K562 (cell line): ENCODE measurements at regions not wholly inside any gene's neighbourhood (a gene's known extent, or its start where the extent isn't known, plus 50 kb on each side); places are given as distances from the start of the nearest gene placed in this dataset.

Source experiments
- ATAC-seq: fragments of 200-7000 bp; cut with Tn5 transposase; 3 replicates; pipeline ENCODE4 v1.9.1; 2020; ENCODE audit warnings: moderate library complexity
- BruUV-seq: library from RNA; stranded (reverse); fragments of 400-500 nt; replicated peaks from 2 replicates; lab custom pipeline; 2021; lab: Mats Ljungman, UMichigan
- CTCF ChIA-PET: fragments of 300-600 bp; formaldehyde crosslinking; extraction: SDS; loops from one replicate; lab custom pipeline; 2021; ENCODE audit warnings: low intra/inter-chr PET ratio; lab: Yijun Ruan, JAX
- POLR2A ChIA-PET: fragments of 300-600, 350-650 bp; sonication (Branson Sonifier 250); formaldehyde crosslinking; extraction: SDS; loops from one replicate; lab custom pipeline; 2021; ENCODE audit warnings: antibody characterized with exemption, inconsistent platforms; lab: Yijun Ruan, JAX
- DNase-seq, 4 experiments: peaks; one replicate each; pipeline versions ENCODE4 v3.0.0 to v3.0.0-alpha.2; 2011 to 2018; ENCODE audit warnings: low spot score in 3 of 4, mixed read lengths in 3 of 4; ENCODE audit errors: extremely low read depth in 1 of 4
- FAIRE-seq: peaks from 2 replicates; lab custom pipeline; 2011; peaks lifted over from hg19 to GRCh38; lab: Jason Lieb, UNC
- H2AFZ ChIP-seq: 2 replicates; pipeline ENCODE4 v1.6.0; 2011; ENCODE audit warnings: low read depth, low read length, control low read depth, inconsistent platforms
- H3K27ac ChIP-seq: fragments of 200-600 bp; 3 replicates; pipeline ENCODE4 v1.8.0; 2011; ENCODE audit warnings: low read depth, mild to moderate bottlenecking, control low read depth, inconsistent platforms, low read length, moderate library complexity, mixed read lengths; ENCODE audit errors: extremely low read depth
- H3K27me3 ChIP-seq, 2 experiments: fragments of 300-600 bp in 1 of 2; 2 replicates in 1 of 2; 3 replicates in 1 of 2; pipeline versions ENCODE4 v1.6.0 to v1.8.0; 2011; ENCODE audit warnings: inconsistent platforms in 2 of 2, low read length in 2 of 2, mild to moderate bottlenecking in 1 of 2, mixed read lengths in 1 of 2, moderate library complexity in 1 of 2; ENCODE audit not compliant: control insufficient read depth in 2 of 2, insufficient read depth in 2 of 2
- H3K36me3 ChIP-seq: fragments of 300-600 bp; 3 replicates; pipeline ENCODE4 v1.8.0; 2011; ENCODE audit warnings: mild to moderate bottlenecking, low read length, inconsistent platforms; ENCODE audit not compliant: control insufficient read depth, insufficient read depth
- H3K4me1 ChIP-seq, 2 experiments: fragments of 200-600 bp in 1 of 2; replicated peaks in 1 of 2; 2 replicates in 1 of 2; 3 replicates in 1 of 2; pipeline versions ENCODE4 v1.5.1 to v1.8.0; 2011; ENCODE audit warnings: inconsistent platforms in 2 of 2, low read length in 2 of 2, mild to moderate bottlenecking in 1 of 2, mixed read lengths in 1 of 2, moderate library complexity in 1 of 2; ENCODE audit not compliant: control insufficient read depth in 2 of 2, insufficient read depth in 2 of 2
- H3K4me2 ChIP-seq: 2 replicates; pipeline ENCODE4 v1.6.1; 2011; ENCODE audit warnings: low read length, control low read depth, inconsistent platforms, mixed read lengths; ENCODE audit not compliant: insufficient read depth
- H3K4me3 ChIP-seq: fragments of 200-600 bp; sonication (generic), shearing (Covaris generic); 2 replicates; pipeline ENCODE4 v1.5.1; 2016; ENCODE audit warnings: control low read depth, inconsistent platforms
- H3K79me2 ChIP-seq: fragments of 200-600 bp; 3 replicates; pipeline ENCODE4 v1.8.0; 2011; ENCODE audit warnings: low read length, inconsistent platforms; ENCODE audit not compliant: control insufficient read depth, insufficient read depth
- H3K9ac ChIP-seq, 2 experiments: 2 replicates each; pipeline versions ENCODE4 v1.6.0 to v1.6.1; 2011; ENCODE audit warnings: low read depth in 2 of 2, low read length in 2 of 2, control low read depth in 1 of 2, inconsistent platforms in 1 of 2, mild to moderate bottlenecking in 1 of 2, mixed read lengths in 1 of 2; ENCODE audit not compliant: insufficient read depth in 1 of 2
- H3K9me1 ChIP-seq: one replicate; pipeline ENCODE4 v1.6.0; 2011; ENCODE audit warnings: inconsistent platforms, mild to moderate bottlenecking, low read length, moderate library complexity; ENCODE audit not compliant: control insufficient read depth, insufficient read depth
- H3K9me3 ChIP-seq: replicated peaks from 2 replicates; pipeline ENCODE4 v1.5.1; 2011; ENCODE audit warnings: low read depth, low read length, inconsistent platforms; ENCODE audit not compliant: control insufficient read depth, insufficient read depth
- H4K20me1 ChIP-seq: replicated peaks from 2 replicates; pipeline ENCODE4 v1.6.1; 2011; ENCODE audit warnings: low read length, inconsistent platforms, mixed read lengths; ENCODE audit not compliant: control insufficient read depth, insufficient read depth
- ATF3 ChIP-seq, 2 experiments: fragments of 450-650 bp in 1 of 2; sonication (generic) in 1 of 2; formaldehyde crosslinking in 1 of 2; IDR thresholded peaks in 1 of 2; conservative IDR thresholded peaks in 1 of 2; 2 replicates each; pipeline versions ENCODE4 v1.6.1 to v1.8.1; 2016 to 2023; ENCODE audit warnings: mild to moderate bottlenecking in 2 of 2, moderate library complexity in 2 of 2, inconsistent platforms in 1 of 2, missing genetic modification reagents in 1 of 2
- ERF ChIP-seq: fragments of 450-650 bp; formaldehyde crosslinking; IDR thresholded peaks from 2 replicates; pipeline ENCODE4 v1.4.0; 2020; ENCODE audit warnings: mild to moderate bottlenecking, mixed read lengths
- ETV1 ChIP-seq: fragments of 450-650 bp; conservative IDR thresholded peaks from 2 replicates; pipeline ENCODE4 v1.6.1; 2016; ENCODE audit warnings: missing genetic modification characterization, control low read depth, low read depth, missing compliant biosample characterization
- HDAC6 ChIP-seq: IDR thresholded peaks from 2 replicates; pipeline ENCODE4 v1.6.1; 2012; ENCODE audit warnings: low read depth, mild to moderate bottlenecking, control low read depth, inconsistent platforms, low read length, moderate library complexity
- NCOR1 ChIP-seq: fragments of 450-650 bp; IDR thresholded peaks from 2 replicates; pipeline ENCODE4 v1.6.1; 2016; ENCODE audit warnings: mild to moderate bottlenecking, moderate library complexity
- NELFE ChIP-seq: IDR thresholded peaks from 2 replicates; pipeline ENCODE4 v1.6.1; 2011; ENCODE audit warnings: mild to moderate bottlenecking; ENCODE audit not compliant: insufficient read depth, insufficient read length
- RBM22 ChIP-seq: fragments of 200-400 bp; formaldehyde crosslinking; IDR thresholded peaks from 2 replicates; pipeline ENCODE4 v1.6.1; 2018; ENCODE audit warnings: low read length, low read depth; ENCODE audit not compliant: poor library complexity, severe bottlenecking
- ZNF134 ChIP-seq: fragments of 250-450 bp; sonication (Bioruptor Pico); conservative IDR thresholded peaks from 2 replicates; pipeline ENCODE4 v1.4.0; 2020
- WGBS: fragments of 100-300 bp; shearing (Covaris generic); methylation state at CpG from one replicate; pipeline ENCODE4 v1.1.6; 2016; ENCODE audit warnings: low coverage, mixed read lengths; ENCODE audit not compliant: insufficient coverage; ENCODE audit errors: missing lambda C conversion rate; 5-methylcytosine and 5-hydroxymethylcytosine counted together
- in situ Hi-C: fragments of 300-500 bp; cut with MboI; formaldehyde crosslinking; loops from 4 replicates; pipeline ENCODE4 v1.15.0; 2018; ENCODE audit warnings: inconsistent platforms, mixed read lengths
- intact Hi-C: fragments of 100-400 bp; cut with micrococcal nuclease; formaldehyde crosslinking; loops from 2 replicates; pipeline ENCODE4 v1.14.2; 2022
- TF ChIP-seq, protein P1 (sequence below): fragments of 250-450 bp; sonication (Bioruptor Pico); IDR thresholded peaks from 2 replicates; pipeline ENCODE4 v1.5.0; 2022; ENCODE audit warnings: mild to moderate bottlenecking
- TF ChIP-seq, protein P2 (sequence below): fragments of 250-450 bp; sonication (Bioruptor Pico); IDR thresholded peaks from 2 replicates; pipeline ENCODE4 v1.4.0; 2020

DNA sequence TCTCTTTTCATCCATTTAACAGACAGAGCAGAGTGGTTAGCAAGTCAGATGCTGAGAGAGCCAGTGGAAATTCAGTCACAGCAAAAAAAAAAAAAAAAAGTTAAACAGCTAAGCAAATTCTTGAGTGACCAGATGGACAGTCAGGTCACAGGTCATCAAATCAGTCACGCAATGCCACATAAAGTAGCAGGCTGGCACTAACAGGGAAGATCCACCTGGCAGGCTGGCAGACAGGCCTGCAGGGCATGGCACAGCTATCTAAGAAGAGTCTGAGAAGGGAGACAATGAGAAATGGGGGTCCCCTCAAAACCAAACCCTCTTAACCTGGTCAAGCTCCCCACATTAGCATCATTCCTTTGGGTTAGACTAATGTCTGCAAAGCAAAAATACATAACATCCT lies 371.9 kb downstream of the TTLL7 start:
- FAIRE-seq (no peak), DNase-seq (no peak), ATAC-seq (no peak)
- ChIA-PET POLR2A (no interaction called here), CTCF (no interaction called here)
- intact Hi-C loops = no loop called here
- no peak overlapping the region for H3K9ac ChIP-seq
- WGBS = 0% methylated on average over 1 of the region's 1 CpG
- H3K4me1 ChIP-seq = no peaks in the 10 kb centered on the region
- H3K9me3 ChIP-seq = no peaks in the 10 kb centered on the region
- H2AFZ ChIP-seq = no peak overlapping the region
- in situ Hi-C loops = no loop called here
- H3K79me2 ChIP-seq = no peaks in the 10 kb centered on the region
- no peaks in the 10 kb centered on the region for H3K27me3 ChIP-seq
- no peaks in the 10 kb centered on the region for H4K20me1 ChIP-seq
- H3K4me3 ChIP-seq = no peak overlapping the region
- no peaks in the 10 kb centered on the region for H3K9me1 ChIP-seq
- no peaks in the 10 kb centered on the region for H3K36me3 ChIP-seq
- no TSS peak for BruUV-seq
- no peak overlapping the region for H3K27ac ChIP-seq
- H3K4me2 ChIP-seq = no peak overlapping the region
- no peak for TF ChIP-seq HDAC6
- TF ChIP-seq, protein P1, sequence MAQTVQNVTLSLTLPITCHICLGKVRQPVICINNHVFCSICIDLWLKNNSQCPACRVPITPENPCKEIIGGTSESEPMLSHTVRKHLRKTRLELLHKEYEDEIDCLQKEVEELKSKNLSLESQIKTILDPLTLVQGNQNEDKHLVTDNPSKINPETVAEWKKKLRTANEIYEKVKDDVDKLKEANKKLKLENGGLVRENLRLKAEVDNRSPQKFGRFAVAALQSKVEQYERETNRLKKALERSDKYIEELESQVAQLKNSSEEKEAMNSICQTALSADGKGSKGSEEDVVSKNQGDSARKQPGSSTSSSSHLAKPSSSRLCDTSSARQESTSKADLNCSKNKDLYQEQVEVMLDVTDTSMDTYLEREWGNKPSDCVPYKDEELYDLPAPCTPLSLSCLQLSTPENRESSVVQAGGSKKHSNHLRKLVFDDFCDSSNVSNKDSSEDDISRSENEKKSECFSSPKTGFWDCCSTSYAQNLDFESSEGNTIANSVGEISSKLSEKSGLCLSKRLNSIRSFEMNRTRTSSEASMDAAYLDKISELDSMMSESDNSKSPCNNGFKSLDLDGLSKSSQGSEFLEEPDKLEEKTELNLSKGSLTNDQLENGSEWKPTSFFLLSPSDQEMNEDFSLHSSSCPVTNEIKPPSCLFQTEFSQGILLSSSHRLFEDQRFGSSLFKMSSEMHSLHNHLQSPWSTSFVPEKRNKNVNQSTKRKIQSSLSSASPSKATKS = no peak
- TF ChIP-seq ERF = no peak
- no peak for TF ChIP-seq RBM22
- no peak for TF ChIP-seq ZNF134 (CRISPR knock-in tag)
- no peak for TF ChIP-seq ETV1 (tag)
- TF ChIP-seq, protein P2, sequence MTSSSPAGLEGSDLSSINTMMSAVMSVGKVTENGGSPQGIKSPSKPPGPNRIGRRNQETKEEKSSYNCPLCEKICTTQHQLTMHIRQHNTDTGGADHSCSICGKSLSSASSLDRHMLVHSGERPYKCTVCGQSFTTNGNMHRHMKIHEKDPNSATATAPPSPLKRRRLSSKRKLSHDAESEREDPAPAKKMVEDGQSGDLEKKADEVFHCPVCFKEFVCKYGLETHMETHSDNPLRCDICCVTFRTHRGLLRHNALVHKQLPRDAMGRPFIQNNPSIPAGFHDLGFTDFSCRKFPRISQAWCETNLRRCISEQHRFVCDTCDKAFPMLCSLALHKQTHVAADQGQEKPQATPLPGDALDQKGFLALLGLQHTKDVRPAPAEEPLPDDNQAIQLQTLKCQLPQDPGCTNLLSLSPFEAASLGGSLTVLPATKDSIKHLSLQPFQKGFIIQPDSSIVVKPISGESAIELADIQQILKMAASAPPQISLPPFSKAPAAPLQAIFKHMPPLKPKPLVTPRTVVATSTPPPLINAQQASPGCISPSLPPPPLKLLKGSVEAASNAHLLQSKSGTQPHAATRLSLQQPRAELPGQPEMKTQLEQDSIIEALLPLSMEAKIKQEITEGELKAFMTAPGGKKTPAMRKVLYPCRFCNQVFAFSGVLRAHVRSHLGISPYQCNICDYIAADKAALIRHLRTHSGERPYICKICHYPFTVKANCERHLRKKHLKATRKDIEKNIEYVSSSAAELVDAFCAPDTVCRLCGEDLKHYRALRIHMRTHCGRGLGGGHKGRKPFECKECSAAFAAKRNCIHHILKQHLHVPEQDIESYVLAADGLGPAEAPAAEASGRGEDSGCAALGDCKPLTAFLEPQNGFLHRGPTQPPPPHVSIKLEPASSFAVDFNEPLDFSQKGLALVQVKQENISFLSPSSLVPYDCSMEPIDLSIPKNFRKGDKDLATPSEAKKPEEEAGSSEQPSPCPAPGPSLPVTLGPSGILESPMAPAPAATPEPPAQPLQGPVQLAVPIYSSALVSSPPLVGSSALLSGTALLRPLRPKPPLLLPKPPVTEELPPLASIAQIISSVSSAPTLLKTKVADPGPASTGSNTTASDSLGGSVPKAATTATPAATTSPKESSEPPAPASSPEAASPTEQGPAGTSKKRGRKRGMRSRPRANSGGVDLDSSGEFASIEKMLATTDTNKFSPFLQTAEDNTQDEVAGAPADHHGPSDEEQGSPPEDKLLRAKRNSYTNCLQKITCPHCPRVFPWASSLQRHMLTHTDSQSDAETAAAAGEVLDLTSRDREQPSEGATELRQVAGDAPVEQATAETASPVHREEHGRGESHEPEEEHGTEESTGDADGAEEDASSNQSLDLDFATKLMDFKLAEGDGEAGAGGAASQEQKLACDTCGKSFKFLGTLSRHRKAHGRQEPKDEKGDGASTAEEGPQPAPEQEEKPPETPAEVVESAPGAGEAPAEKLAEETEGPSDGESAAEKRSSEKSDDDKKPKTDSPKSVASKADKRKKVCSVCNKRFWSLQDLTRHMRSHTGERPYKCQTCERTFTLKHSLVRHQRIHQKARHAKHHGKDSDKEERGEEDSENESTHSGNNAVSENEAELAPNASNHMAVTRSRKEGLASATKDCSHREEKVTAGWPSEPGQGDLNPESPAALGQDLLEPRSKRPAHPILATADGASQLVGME (CRISPR knock-in tag) = no peak
- TF ChIP-seq NELFE = no peak
- no peak for TF ChIP-seq ATF3 (IDR thresholded peaks at IDR 0.05)
- TF ChIP-seq ATF3 (CRISPR knock-in tag; conservative IDR thresholded peaks at IDR 0.05) = no peak
- TF ChIP-seq NCOR1 = no peak
